Activated CD8-positive, alpha-beta memory T cell treated with anti-CD3 and anti-CD28 coated beads for 4 hours (primary cell): ENCODE measurements at regions not wholly inside any gene's neighbourhood (a gene's known extent, or its start where the extent isn't known, plus 50 kb on each side); places are given as distances from the start of the nearest gene placed in this dataset.
"Not testable (repeated sequence)": the region's sequence is repeated elsewhere in the genome, so short reads cannot be mapped to it uniquely, and the experiment has no call there.

Experiments
- DNase-seq, 2 donors: peaks; one replicate each; pipeline ENCODE4 v3.0.0-alpha.2; 2020; ENCODE audit warnings: low read depth in 2 of 2

DNA sequence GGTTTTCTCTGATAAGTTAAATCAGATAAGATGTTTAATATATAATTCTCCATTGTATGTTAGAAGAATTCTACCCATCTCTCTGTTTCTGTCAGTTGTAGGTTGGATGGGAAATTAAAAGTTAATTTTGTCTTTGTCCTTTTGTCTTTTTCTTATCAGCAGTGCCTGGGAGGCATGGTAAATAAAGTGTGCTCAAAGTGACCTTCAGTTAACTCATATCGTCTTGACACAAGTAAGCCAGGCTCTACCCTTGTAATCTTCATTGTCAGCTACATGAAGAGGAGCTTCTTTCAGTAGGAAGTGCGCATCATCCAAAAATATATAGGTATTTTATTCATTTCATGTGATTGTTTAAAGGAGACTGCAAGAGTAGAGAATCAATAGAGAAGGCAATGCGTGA, 138.9 kb upstream of the NRIP1 start:
- no peak for DNase-seq

DNA sequence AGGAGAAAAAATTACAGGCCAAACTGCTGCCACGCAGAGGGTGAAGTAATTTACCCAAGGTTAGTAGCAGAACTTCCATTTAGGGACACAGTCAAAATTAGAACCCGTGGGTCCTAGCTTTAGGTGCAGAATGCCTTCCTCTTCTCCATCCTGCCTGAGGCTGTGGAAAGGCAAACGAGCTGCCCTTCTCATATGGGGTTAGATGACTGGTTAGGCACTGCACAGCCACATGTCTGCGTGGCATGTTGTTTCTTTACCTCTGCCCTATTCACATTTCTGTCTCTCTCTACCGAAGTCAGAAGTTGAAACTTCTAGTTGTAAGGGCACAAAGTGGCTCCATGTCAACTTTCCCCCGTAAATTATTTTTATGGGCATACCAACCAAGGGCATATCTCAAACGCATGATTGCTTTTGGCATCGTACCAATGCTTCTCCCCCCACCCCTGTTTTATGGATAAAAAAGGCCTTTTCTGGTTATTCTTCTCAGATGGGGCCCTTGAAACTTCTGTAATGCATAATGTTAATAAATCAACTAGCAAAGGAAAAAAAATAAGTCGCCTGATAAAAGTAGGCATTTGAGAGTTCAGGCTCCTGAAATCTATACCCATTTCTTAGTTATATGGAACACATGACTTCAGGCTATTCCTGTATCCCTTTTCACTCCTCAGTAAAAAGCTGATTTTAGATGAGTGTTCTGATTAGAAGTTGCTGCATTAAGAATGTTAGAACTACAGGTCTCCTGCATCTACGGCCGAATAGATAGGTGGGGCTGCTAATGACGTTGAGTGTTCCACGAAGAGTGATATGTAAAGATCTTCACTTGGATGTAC, 139.6 kb upstream of the NRIP1 start:
- DNase-seq: no peak

DNA sequence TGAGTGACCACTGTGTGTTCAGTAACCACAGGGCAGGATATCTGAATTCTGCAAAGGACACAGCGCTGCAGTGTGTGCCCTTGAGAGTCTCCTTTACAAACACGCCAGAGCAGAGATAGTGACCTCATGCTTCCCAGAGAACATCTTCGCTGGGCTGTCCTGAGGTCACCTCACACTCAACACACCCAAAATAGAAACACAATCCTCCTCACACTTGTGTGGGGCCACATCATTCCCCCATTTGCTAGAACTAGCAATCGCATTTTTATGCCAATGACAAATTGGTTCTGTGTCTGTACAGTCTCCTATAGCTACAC, 140.1 kb upstream of the NRIP1 start:
- DNase-seq: no peak

DNA sequence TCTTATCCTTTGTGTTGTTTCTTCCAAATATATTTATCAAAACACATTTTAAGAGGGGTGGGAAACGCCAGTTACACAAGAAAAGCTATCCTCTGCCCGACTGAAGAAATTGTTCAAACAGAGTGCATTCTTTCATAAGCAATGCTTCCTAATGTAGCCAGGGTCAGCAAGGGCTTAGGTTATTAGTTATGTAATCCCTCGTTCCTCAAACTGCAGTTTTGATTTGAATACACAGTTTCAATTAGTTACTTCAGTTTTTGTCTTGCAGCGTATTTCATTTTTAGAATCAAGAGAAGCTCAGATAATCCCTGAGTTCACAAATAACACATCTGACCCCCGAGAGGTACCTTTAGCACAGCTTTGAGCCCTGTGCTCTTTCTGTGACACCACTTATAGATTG, 141.7 kb upstream of the NRIP1 start:
- no peak for DNase-seq

DNA sequence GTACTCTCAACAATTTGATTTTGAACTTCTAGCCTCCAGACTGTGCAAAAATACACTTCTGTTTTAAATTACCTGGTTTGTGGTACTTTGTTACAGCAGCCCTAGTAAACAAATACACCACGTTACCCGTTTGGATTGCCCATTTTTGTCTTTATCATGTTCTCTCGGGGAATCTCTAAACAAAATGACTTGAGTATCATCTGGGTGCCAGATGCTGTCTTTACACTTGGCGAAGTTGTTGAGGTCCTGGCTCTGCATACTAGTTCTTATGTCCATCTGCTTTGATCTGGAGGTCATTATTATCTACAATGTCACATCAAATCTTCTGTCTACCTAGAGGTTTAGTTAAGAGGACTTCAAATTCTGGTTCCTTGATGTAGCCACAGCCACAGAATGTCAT, 142.4 kb upstream of the NRIP1 start:
- DNase-seq: no peak

DNA sequence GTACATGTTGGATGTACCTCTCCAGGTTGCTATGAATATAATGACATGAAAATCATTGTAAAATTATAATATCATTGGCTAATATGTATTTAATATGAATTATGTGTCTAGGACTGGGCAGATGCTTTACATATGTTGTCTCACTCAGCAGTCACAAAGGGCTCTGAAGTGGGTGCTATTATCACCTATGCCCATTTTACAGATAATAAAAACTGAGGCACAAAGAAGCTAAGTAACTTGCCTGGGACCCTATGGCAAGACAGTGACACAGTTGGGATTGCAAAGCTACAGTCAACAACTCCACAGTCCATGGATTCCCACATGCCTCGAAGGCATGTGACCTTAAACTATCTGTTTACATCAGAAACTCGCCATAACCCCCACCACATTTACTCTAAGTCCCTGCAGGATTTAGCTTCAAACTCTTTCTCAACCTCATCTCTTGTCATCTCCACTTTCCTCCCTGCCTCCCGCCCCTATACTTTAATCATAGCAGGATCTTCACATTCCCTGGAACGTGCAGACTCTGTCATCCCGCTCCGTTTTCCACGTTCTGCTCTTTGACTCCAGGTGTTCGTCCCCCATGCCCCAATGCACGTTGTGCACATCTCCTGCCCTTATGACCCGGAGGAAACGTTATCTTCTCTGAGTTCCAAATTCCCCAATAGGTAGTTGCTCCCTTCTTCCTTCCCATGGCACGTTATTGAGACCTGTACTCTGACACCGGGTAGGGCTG, 143.0 kb upstream of the NRIP1 start:
- no peak for DNase-seq

DNA sequence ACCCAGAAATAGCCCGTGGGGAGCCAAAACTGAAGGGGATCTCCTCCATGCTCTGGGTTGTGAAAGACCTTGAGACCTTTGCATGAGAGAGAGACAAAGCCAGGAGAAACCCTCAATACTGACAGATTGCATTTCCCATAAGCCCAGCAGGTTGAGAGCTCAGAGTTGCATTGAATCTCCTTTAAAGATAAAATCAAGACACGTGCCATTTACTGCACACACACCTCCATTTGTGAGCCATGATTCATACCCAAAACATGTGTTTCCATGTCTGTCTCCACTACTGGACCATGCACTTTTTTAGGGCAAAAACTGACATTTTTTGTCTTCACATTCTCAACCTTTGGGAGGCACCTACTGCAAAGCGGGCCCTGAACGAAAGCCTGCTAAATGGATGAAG, 144.0 kb upstream of the NRIP1 start:
- no peak for DNase-seq

DNA sequence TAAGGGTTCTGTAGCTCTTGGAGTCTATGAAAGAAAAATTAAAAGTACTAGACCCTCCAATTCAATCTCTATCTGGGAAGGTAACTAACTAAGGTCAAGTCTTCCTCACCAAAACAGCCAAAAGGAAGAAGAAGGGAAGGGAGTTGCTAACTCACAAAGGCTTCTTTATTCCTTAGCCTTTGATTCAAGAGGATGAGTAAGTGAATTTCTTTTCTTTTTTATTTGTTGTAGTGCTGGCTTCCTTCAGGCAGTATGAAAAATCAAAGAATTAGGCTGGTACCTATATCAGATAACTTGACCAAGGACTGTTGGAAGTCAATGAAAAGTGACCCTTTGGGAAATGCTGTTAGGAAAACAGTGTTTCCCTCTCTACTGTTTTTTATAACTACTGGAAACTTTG, 144.4 kb upstream of the NRIP1 start:
- no peak for DNase-seq

DNA sequence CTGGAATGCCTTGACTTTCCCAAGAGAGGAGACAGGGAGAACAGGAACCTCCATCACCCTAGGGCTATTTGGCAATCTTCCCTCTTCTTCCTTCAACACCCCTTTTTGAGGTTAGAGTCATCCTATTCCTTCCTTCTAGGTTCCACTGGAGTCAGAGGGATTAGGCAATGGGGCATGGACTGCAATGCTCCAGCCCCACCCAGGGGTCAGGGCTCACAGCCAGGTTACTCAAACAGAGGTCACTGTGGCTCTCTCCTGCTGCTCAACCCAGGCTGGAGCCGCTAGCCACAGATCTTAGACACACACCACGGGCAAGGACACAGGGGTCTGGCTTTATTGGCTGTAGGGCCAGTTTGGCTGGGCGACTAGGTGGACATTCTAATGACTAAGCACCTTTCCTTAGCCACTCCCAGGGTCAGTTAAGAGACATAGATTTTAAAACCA, 145.5 kb upstream of the NRIP1 start:
- DNase-seq: no peak

DNA sequence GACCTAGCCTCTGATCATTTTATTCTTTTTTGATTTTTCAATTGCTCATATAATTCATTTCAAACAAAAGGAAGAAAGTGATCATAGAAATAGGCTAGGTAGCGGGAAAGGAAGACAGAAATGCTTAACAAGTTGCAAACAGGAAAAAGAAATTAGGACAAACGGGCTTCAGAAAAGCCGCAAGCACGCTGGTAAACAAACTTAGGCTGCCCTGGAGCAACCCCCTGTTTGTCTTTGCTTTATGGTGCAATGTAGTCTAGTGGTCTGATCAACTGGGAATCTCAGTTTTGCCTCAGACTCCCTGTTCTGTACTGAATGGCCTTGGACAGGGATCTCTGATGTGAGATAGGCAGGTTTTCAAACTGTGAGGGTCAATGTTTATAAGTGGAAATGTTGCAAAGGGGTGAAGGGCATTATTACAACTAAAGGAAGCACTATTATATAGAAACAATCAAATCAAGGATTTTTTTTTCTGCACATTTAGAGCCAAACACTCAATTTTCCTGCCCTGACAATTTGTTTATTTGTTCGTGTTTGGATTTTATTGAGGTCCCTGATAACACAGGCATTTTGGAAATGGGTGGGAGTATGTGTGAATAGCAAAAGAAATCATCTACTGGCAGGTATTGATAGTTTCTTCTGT, 146.8 kb upstream of the NRIP1 start:
- no peak for DNase-seq

DNA sequence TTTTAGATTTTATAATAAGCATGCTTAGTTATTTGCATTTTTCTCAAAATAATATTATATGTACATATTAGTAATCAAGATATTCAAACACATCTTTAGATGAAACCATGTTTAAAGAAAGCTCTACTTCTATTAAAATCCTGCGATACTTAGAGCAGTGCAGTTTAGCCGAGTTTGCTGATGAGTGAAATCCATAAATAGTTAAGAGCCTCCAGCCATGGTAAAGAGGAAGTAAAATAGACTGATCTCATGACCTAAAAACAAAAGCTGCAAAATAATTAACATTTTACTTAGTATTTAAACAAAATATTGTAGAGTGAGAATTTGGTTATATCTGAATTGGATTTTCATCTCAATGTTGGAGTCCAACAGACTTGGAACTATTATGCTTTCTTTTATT, 147.4 kb upstream of the NRIP1 start:
- DNase-seq: no peak

DNA sequence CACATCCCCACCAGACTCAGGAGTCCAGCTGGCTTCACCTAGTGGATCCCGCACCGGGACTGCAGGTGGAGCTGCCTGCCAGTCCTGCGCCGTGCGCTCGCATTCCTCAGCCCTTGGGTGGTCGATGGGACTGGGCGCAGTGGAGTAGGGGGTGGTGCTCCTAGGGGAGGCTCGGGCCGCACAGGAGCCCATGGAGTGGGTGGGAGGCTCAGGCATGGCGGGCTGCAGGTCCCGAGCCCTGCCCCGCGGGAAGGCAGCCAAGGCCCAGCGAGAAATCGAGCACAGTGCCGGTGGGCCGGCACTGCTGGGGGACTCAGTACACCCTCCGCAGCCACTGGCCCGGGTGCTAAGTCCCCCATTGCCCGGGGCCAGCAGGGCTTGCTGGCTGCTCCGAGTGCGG, 153.7 kb upstream of the NRIP1 start:
- DNase-seq: not testable (repeated sequence)

DNA sequence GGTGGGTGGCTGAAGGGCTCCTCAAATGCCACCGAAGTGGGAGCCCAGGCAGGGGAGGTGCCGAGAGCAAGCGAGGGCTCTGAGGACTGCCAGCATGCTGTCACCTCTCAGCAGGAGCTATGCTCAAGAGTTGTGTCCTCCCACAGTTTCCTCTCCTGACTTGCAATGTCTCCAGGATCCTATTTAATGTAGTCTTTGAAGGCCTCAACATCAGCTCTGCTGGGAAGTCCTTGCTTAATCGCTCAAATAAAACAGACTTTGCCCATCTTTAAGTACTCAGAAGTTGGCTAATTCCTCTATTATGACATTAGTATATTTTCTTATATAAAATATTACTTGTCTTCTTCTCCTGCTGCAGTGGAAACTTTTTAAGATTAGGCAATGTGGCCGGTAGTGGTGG, 154.2 kb upstream of the NRIP1 start:
- DNase-seq: no peak

DNA sequence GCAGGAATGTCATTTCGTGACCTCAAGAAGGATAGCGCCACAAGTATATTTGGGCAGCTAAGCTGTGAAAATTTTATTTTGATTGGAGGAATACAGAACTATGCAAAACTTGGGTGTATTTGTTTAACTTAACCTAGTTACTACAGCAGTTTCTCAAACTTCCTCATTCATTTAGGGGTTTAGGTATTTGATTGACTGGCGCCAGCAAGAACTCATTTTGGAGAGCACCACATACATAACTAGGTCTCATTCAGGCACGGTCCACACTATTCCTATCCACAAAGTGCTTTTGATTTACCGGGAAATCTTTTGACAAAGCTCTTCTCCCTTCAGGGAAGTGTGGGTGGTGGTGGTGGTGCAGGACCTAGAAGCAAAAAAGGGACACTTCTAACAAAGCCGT, 155.1 kb upstream of the NRIP1 start:
- DNase-seq: no peak

DNA sequence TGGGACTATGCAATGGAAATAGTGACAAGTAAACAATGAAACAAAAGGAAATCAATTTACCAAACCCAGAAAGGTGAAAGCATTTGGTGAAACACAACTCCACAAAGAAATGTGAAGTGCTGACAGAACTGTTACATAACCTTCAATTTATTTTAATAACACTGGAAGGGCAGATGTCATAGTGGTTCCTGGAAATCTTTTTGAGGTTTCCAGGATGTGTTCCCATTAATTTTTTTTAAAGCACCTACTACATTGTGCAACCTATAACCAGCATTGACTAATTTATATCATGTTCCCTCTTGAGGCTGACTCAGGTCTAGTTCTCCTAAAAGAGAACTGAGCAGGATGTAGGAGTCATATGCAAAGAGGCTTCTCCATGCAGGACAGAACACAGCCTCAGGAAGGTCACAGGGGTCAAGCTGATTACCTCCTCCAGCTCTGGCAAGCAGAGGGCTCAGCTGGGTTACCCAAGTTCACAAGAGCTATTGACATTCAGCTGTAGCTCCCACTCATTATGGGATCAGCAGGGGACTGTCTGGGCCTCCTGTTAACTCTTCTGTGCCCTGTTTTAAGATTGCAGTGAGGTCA, 157.1 kb upstream of the NRIP1 start:
- DNase-seq: no peak

DNA sequence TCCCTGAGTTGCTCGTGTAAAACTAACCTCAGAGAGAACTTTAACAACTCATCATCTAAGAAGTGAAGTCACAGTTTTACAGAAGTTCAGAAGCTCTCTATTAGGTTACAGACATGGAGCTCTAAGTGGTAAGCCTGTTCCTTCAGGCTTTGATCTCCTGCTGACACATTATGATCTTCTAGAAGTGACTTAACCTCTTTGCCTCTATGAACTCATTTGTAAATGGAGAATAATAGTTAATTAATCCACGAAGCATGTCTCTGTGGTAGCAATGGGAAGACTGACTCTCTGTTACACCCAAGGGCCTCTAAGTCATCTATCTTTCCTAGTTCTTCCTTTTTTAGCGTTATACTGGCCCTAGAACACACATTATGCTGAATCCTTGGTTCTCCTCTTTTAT, 157.9 kb upstream of the NRIP1 start:
- DNase-seq: no peak

DNA sequence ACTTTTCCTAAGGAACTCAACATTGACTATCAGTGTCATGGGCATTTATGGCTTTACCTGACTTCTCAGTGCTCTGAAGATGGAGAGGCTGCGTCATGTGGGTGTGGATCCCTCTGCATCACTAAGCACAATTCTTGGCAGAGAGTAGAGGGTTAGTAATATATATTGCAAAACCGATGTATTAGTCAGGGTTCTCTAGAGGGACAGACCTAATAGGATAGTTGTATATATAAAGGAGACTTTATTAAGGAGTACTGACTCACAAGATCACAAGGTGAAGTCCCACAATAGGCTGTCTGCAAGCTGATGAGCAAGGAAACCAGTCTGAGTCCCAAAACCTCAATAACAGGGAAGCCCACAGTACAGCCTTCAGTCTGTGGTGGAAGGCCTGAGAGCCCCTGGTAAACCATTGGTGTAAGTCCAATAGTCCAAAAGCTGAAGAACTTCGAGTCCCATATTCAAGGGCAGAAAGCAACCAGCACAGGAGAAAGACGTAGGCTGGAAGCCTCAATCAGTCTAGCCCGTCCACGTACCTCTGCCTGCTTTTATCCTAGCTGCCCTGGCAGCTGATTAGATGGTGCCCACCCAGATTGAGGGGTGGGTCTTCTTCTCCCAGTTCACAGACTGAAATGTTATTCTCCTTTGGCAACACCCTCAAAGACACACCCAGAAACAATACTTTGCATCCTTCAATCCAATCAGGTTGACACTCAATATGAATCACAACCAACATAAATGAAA, 159.7 kb upstream of the NRIP1 start:
- DNase-seq: no peak

DNA sequence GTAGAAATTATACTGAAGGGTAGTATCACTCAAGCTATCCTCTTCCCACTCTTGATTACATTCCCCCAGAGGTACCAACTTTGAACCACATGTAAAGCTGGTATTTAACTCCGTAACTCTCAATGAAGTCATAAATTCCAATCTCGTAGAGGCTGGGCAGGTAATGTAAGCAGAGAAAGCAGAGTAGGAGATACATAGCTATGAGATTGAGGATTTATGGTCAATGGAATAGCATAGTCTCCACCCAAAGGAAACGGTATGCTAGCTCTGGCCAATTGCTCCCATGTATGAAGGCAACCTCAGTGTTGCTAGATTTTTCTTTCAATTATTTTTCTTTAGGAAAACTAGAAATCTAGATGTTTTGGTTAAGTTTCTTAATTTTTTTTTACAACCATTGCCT, 163.1 kb upstream of the NRIP1 start:
- DNase-seq: no peak

DNA sequence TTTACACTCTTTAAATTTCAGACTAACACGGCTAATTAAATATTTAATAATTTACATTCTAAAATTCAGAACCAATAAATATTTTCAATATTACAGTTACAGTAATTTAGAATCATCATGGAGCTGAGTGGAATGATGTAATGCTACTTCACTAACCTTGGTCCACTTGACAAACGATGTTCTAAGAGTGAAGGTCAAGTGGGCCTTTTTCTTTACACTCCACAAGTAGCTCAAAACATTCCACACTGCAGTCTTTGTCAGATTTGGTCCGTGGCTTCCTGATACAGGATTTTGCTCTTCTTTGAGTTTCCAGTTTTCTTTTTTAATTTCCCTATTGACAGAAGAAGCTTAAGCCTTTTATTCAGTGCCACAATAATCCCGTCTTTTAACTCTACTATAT, 164.6 kb upstream of the NRIP1 start:
- DNase-seq: no peak

DNA sequence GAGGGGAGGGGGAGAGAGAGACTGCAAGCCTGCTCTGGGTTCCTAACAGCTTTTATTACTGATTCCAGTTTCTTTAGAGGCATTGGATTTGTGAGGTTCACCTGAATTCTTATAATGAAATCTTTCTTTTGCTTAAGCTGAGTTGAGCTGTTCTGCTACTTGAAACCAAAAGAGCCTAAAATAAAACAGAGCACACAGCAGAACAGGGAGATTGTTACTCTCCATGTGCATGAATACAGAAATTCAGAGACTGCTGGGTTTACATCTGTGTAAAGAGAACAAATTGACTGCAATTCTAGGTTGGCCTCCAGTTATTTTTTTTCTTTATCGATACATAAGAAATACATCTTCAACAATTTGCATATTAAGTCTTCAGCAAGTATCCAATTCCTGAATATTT, 168.8 kb upstream of the NRIP1 start:
- no peak for DNase-seq

DNA sequence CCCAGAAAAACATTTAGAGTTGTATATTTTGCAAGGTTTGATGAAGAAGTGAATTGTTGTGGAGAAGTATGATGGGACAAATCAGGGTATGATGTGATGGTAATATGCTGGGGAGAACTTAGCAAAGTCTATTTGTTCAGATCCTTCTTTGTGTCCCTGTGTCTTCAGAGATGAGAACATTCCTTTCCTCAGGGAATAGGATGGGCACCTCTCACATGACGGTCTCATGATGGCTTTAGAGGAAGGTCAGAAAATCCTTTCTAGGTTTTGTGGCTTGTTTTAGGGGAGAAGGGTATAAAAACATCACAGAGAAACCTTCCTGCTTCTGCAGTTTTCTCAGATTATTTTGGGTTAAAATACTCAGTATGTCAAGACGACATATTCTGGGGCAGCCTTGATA, 171.3 kb upstream of the NRIP1 start:
- no peak for DNase-seq

DNA sequence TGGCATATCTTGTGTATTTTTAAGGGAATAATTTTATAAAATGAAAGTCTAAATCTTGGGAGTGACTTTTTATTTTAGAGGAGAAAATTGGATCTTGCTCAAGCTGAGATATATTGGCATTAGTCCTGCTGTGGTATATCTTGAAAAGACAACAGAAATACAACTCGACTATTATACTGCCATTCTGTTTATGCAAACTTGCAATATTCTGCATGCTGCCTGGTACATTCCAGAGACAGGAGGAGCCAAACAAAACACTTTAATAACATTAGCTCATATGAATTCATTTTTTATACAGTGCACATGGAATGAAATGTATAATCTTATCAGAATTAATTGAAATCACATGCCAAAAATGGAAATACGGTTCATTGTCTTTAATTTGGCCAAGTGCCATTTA, 176.0 kb upstream of the NRIP1 start:
- DNase-seq: no peak
